ENCODE measurements at regions not wholly inside any gene's neighbourhood (a gene's known extent, or its start where the extent isn't known, plus 50 kb on each side); places are given as distances from the start of the nearest gene placed in this dataset.

DNA sequence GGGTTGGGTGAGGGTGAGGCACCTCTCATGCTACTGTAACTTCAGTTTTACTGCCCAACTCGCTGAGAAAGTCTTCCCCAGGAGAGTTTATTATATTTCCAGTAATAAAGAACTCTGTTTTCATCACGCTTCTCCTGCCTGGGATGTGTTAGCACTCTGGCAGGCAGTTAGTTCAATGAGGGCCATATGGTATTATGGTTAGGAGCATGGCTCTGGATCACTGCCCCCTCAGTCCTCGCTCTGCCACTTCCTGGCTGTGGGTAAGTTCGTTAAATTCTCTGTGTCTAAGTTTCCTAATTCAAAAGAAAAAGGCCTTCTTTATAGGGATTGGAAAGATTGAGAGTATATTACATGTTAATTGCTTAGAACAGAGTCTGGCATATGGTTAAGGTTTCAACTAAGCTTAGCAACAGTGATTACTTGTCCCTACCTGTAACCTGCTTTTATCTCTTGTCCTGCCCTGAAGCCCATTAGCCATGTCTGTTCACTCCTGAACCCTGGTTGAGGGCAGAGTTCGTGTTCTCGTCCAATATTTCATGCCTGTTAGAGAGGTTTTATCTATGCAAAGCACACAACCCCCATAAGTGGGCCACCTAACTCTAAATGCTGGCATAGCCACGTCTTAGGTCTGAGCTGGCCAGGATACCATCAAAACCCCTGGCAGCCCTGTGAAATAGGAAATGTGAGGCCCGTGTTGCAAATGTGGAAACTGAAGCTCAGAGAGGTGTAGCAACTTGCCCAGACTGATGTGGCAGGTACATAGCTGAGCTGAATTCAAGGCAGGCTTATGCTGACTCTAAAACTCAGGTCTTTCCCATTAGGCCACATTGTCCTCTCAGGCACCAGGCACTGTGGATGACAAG is 342.5 kb upstream of the JARID2 start:
- DNase-seq = no peak

DNA sequence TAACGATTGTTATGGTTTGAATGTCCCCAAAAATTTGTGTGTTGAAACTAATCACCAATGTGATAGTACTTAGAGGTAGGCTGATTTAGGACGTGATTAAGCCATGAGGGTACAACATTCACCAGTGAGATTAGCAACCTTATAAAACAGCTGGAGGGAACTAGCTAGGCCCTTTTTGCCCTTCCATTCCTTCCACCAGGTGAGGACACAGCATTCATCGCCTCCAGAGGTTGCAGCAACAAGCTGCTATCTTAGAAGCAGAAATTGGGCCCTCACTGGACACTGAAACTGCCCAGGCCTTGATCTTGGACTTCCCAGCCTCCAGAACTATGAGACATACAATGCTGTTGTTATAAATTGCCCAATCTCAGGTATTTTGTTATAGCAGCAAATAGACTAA is 340.7 kb upstream of the JARID2 start:
- no peak for DNase-seq

DNA sequence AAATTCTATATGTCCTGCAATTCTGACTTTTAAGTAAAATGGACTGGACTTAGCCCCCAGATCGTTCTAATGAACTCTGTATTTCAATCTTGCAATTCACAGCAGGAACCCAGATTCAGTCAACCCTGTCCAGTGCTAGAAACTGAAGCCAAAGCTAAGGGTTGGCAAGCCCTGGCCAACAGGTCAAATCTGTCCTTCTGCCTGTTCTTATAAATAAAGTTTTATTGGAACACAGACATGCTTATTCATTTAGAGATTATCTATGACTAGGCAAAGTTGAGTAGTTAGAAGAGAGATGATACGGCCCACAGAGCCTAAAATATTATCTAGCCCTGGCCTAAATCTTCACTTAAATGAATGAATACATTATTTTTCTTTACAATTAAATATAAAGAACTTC is 339.2 kb upstream of the JARID2 start:
- no peak for DNase-seq

DNA sequence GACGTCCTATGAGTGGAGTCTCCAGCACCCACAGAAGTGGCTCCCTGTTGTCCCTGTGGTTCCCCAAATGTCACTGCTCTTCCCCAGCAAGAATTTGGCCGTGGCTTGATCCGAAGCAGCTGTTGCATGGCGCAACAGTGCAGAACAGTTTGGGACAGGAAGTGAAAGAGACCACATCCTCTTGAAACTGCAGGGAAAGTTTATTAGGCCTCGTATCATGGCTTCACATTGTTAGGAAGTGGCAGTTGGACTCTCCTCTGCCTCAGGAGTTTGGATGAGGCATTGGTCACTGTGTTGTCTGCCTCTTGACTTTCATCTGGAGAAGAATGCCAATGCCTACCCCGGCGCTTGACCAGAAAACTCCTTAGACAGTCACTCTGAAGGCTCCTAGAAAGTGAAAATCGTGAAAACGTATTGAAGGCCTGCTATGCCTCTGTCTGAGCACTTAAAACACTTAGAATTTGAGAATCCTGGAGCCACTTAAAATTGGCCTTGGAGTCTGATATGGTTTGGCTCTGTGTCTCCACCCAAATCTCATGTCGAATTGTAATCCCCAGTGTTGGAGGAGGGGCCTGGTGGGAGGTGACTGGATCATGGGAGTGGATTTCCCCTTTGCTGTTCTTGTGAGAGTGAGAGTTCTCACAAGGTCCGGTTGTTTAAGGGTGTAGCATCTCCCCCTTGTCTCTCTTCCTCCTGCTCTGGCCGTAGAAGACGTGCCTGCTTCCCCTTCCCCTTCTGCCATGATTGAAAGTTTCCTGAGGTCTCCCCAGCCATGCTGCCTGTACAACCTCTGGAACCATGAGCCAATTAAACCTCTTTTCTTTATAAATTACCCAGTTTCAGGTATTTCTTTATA is 334.9 kb upstream of the JARID2 start:
- DNase-seq = no peak

DNA sequence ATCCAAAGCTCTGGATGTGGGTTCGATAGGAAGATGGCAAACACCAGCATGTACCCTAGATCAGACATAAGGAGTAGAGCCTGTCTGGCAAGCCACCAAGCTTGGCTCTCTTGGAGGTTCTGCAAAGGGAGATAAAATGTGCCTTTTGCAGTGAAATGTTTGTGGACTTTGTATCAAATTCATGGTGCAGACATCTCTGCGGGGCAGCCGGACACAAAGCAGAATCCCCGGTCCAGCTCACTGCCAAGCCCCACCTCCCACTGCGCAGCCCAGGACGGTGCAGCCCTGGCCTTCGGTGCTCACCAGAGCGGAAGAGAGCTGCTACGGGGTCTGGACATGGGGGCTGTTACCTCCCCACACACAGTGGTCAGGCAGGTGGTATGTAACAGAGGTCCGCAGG is 333.6 kb upstream of the JARID2 start:
- no peak for DNase-seq

DNA sequence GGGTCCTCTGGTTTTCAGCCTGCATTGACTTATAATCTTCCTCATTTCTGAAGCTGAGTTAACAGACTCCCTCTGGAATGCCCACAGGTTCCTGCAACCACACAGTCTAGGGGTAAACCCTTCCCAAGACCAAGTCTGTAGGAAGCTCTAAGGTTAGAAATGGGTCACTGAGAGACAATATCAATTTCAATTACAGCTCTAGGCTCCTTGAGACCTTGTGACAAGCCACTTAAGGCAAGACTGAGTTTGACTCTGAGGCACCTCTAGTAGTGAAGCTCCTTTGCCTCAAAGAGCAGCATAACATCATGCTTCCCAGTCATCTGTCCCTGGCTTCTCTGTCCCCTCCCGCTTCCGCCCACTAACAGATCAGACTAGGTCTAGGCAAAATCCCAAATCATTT is 333.2 kb upstream of the JARID2 start:
- no peak for DNase-seq

DNA sequence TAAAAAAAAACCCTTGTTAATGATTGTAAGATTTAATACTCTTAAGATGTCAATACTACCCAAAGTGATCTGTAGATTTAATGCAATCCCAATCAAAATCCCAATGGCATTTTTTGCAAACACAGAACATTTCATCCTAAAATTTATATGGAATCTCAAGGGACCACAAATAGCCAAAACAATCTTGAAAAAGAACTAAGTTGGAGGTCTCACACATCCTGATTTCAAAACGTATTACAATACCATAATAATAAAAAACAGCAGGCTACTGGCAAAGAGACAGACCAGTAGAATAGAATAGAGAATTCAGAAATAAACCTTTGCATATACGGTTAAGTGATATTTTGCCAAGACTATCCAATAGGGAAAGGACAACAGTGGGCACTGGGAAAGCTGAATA is 331.9 kb upstream of the JARID2 start:
- no peak for DNase-seq

DNA sequence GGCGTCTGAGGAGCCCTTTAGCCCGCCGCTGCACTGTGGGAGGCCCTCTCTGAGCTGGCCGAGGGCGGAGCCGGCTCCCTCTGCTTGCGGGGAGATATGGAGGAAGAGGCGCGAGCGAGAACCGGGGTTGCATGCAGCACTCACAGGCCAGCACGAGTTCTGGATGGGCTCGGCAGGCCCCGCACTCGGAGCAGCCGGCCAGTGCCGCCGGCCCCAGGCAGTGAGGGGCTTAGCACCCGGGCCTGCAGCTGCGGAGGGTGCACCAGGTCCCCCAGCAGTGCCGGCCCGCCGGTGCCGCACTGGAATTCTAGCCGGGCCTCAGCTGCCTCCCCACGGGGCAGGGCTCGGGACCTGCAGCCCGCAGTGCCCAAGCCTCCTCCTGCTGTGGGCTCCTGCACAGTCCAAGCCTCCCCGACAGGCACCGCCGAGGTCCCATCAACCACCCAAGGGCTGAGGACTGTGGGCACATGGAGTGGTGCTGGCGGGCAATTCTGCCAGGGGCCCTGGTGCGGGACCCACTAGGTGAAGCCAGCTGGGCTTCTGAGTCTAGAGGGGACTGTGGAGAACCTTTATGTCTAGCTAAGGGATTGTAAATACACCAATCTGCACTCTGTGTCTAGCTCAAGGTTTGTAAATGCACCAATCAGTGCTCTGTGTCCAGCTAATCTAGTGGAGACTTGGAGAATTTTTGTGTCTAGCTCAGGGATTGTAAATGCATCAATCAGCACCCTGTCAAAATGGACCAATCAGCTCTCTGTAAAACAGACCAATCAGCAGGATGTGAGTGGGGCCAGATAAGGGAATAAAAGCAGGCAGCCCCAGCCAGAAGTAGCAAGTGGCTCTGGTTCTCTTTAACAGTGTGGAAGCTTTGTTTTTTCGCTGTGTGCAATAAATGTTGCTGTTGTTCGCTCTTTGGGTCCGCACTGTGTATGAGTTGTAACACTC is 329.7 kb upstream of the JARID2 start:
- DNase-seq = no peak

DNA sequence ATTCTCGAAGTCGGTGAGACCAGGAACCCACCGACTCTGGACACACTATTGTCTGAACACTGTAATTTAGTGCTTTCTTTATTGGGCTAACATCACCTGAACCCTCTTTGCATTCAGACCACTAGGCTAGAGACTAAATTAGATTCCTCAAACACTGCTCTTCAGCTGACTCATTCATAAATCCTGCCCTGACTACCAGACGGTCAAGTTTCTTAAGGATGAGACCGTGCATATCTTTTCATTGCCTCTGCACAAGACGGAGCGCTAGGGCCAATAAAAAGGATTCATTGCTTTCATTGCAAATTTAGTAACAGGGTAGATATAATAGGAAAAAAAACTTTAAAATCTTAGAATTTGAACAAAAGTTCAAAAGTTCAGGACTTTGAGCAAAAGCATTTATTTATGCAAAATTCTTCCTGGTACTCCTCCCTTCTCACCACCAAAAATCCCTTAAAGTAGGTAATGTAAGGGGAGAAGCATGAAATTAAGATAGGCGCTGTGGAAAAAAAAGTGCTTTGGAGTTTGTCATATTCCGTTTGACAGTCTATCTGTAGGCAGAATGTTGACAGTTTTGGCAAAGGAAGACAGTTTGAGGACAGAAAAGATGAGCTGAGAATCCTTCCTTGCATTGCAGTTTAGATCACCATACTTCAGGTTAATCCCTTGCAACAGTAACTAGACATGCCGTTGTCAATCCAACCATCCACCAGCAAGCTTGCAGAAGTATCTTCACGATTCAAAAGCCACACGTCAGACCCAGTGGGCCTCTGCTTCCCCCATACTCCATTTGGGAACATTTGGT is 328.6 kb upstream of the JARID2 start:
- DNase-seq = no peak

DNA sequence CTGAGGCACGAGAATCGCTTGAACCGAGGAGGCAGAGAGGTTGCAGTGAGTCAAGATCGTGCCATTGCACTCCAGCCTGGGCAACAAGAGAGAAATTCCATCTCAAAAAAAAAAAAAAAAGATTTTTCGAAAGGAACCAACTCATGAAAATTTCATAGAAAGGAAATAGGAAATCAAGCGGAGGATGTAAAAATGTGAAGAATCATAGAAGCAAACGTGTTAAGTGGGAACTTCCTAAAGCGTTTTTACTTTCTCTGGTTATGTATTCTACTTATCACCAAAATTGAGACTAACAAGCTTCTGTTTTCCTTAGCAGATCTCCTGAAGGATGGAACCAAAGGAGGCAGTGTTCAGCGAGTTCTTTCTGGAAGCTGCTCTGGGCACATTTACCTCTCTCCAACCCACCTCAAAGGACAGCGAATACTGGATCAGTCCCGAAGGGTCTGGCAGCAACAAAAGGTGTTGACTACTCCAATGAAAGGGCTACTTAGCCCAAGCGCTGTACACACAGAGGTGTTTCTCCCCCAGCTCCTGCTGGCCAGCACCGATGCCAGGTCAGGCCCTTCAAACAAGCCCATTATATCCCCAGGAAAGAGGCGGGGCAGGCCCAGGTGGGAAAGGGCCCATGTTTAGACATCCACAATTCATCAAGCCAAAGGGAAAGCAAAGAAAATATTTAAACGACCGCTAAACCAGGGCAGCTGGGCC is 327.5 kb upstream of the JARID2 start:
- peak; percentile 68 for DNase-seq

DNA sequence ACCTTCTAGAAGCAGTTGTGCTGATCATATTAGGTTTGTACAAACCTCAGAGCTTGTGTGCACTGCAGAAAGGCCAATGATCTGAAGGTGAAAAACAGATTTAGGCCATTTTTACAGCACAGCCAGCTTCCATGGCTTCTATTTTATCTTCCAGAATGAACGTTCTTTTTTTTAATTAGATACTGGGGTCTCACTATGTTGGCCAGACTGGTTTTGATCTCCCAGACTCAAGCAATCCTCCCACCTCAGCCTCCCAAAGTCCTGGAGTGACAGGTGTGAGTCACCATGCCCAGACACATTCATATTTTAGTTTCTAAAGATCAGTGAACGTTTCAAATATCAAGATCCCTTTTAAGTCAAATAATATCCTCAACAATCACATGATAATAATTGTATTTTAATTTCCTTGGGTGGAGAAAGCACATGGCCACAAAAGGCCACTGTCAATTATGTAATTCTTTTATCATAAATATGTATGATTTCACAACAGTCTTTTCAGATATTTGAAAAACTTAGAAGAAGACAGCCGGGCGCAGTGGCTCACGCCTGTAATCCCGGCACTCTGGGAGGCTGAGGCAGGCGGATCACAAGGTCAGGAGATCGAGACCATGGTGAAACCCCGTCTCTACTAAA is 326.7 kb upstream of the JARID2 start:
- no peak for DNase-seq

DNA sequence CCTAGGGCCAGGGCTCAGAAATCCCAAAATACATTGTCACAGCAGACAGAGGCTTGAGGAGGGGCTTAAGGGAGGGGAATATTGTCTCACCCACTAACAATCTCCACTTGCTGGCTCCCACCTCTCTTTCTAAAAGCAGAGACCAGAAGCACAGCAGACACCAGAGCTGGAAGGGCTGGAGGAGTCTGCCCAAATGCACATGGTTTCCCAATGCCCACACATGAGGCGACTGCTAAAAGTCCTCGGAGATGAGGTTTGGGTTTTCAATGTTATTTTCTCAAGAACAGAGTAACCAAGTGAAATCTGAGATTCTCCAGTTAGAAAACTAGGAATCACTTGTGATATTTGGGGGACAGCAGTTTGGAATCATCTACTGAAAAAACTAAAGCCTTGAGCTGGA is 325.6 kb upstream of the JARID2 start:
- DNase-seq = no peak

DNA sequence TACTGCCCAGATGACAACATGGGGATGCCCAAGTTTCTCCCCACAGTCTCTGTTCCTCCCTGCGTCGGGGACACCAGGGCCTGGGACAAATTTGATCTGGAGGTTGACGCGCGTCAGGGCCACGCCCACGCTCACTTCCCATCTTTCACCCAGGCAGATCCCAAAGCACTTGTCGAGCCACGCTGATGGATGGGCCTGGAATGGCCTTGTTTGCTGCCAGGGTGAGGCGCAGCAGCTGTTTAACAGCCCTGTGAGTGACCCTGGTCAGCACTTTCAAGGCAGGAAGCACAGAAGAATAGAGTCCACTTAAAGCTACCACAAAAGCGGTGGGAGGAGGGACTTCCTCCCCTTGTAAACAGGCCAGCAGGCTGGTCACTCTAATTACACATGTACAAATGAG is 324.7 kb upstream of the JARID2 start:
- peak; percentile 92 for DNase-seq

DNA sequence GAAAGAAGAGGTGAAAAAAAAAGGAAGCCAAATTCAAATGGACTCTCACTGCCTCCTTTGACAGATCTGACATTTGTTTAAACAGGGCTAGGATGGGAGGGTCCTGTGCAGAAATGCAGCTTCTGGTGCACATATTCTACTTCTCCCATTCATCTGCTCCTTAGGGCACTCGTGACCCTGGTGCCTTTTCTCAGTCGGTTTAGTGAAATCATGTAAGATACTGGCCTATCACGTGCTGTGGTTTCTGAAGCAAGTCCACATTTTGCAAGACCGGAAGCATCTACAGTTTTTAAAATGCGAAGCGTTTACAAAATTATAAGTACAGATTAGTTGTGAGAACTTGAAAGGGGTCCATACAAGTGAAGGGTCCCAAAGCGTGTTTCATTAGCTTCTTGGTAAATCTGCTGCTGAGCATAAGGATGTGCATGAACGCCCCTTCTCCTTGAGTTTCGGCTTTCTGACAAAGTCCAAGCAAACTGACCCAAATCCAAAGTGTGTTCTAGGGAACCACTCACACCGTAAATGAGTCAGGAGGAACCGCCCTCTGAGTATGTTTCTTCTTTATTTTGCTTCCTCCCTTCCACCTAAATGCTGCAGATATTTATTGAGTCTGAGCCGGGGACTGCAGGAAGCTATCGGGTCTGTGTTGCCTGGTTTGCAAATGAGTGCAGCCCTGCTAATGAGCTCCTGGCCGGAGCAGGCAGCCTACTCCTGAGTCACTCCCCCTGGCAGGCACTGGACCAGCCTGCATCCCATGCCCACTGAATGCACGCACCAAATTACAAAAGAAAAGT is 323.8 kb upstream of the JARID2 start:
- DNase-seq = no peak

DNA sequence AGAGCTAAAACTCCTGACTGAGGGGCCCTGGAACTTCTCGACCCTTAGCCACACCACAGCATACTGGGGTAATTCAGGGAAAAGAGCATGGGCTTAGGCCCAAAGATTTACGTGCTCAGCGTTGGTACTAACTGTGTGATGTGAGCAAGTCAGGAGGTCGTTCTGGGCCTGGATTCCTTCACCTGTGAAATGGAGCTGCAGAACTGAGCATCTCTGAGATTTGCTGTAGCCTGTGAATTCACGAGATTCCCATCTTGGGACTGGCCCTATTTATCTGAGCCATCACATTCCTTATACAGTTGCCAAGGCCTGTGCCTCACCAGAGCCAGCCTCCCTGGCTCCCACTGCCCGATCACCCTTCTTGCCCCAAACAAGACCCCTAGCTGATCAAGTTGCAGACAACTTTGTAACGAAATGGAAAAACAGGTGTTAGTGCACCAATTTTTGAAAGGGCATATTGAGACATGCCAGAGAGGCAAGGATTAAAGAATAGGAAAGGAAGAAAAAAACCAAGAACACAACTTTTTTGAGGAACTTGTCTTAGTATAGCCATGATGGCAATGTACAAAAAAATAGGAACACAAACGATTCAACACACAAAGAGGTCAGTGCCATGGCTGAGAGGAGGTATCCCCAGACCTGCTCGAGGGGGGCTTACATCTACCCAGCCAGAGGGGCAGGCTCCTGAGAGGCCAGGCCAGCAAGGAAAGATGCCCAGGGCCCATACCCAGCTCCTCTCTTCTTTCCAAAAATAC is 323.0 kb upstream of the JARID2 start:
- no peak for DNase-seq

DNA sequence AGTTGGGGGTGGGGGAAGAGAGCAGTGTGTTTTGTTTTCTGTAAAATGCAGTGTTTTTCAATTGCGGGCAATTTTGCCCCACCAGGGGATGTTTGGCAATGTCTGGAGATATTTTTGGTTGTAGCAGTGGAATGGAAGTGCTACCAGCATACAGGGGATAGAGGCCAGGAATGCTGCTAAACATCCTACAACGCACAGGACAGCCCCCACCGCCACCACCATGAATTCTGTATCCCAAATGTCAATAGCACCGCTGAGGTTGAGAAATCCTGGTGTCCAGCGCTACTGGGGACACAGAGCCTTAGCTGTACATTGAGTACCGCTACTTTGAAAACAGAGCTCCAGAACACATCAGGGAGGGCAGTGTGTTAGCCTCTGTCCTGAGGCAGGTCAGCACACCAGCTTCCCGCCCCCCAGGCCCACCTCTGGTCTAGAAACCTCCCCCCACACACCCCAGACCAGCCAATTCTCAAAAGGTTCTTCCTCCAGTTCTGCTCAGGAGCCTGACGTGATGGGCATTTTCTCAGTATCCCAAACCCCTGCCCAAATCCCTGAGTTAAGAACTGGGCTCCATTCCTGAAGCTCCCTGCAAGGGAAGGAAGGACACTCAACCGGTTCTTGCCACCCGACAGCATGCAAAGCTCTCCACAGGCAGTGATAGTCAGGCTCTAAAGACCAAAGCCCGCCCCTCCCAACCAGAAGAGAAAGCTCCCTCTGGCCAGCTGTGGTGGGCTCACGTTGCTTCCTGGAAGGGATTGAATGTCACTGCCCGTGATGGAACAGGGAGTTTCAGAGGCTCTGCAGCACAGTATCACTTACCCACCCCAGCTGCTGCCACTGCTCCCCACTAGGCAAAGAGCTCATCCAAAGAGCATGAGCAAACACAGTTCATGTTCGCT is 321.5 kb upstream of the JARID2 start:
- peak; percentile 67 for DNase-seq

DNA sequence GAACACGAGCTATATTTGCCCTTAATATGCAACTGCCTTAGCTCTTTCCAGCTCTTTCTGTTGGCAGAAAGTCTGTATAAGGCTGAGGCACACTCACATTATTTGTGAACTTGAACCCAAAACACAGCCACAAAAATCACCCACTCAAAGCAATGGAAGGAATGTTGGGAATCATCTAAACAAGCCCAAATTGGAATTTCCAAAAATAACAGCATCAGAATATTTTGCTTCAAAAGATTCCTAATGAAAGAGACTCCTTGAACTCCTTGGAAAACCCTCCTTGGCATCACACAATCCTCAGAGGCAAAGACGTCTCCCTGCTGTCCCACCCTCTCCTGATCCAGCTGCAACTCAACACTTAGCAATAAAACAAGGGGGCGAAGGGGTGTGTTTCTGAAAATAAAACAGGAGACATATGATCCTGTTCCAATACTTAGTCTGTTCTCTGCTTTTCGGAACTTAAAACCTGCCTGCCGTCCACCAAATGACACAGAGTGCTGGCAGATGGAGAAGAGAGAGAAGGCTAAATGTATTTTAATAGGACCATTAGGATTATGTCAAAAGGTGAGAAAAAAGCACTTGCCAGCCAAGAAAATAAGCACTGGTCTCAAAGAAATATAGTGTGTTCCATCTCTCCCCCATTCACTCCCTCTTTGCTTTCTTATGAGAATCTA is 320.7 kb upstream of the JARID2 start:
- DNase-seq = no peak

DNA sequence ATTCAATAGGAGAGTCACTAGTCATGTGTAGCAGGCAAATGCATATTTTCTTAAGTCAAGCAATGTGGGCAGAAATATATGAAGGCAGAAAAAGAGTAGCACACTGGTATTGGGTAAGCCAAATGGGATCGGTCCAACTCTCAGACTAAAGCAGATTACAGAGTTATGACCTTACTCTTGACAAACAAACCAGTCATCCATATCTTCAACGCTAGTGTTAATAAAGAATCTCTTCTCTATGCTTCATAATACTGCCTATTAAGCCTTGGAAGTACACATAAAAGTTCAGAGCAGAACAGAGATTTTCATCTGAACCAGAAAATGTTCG is 320.2 kb upstream of the JARID2 start:
- DNase-seq = no peak
